HuH-7.5 (cell line): ENCODE measurements at regions not wholly inside any gene's neighbourhood (a gene's known extent, or its start where the extent isn't known, plus 50 kb on each side); places are given as distances from the start of the nearest gene placed in this dataset.

Experiments
- DNase-seq: peaks from one replicate; pipeline ENCODE4 v3.0.0; 2011; ENCODE audit warnings: low spot score

GRCh38 chr2:19717446-19717845 lies 184.3 kb downstream of the TTC32 start:
- no peak for DNase-seq

GRCh38 chr2:19714926-19715325 lies 186.9 kb downstream of the TTC32 start:
- DNase-seq, result no peak

GRCh38 chr2:19712850-19713249 lies 188.9 kb downstream of the TTC32 start:
- no peak for DNase-seq

GRCh38 chr2:19711470-19712372 lies 190.1 kb downstream of the TTC32 start:
- DNase-seq, result no peak

- DNase-seq, result no peak
Observed at GRCh38 chr2:19710230-19710629, 191.6 kb downstream of the TTC32 start.

- DNase-seq, result no peak
Observed at GRCh38 chr2:19709553-19709952, 192.2 kb downstream of the TTC32 start.

- DNase-seq, result no peak
Observed at GRCh38 chr2:19708776-19709175, 193.0 kb downstream of the TTC32 start.

GRCh38 chr2:19706332-19706731 lies 195.5 kb downstream of the TTC32 start:
- DNase-seq, result no peak

- no peak for DNase-seq
Observed at GRCh38 chr2:19702267-19702666, 199.5 kb downstream of the TTC32 start.

GRCh38 chr2:19700861-19701585 lies 200.8 kb downstream of the TTC32 start:
- DNase-seq, result no peak

GRCh38 chr2:19697131-19697530 lies 204.7 kb downstream of the TTC32 start:
- no peak for DNase-seq

GRCh38 chr2:19695706-19696105 lies 206.1 kb downstream of the TTC32 start:
- no peak for DNase-seq

GRCh38 chr2:19691892-19692291 lies 209.9 kb downstream of the TTC32 start:
- DNase-seq, result no peak

- no peak for DNase-seq
Observed at GRCh38 chr2:19690429-19690828, 211.4 kb downstream of the TTC32 start.

GRCh38 chr2:19689646-19690168 lies 212.1 kb downstream of the TTC32 start:
- no peak for DNase-seq

- no peak for DNase-seq
Observed at GRCh38 chr2:19688059-19688458, 213.7 kb downstream of the TTC32 start.

- DNase-seq, result no peak
Observed at GRCh38 chr2:19687017-19687659, 214.6 kb downstream of the TTC32 start.

- no peak for DNase-seq
Observed at GRCh38 chr2:19686439-19686838, 215.3 kb downstream of the TTC32 start.

- DNase-seq, result no peak
Observed at GRCh38 chr2:19685731-19686130, 216.1 kb downstream of the TTC32 start.

- no peak for DNase-seq
Observed at GRCh38 chr2:19684516-19684915, 217.3 kb downstream of the TTC32 start.

- no peak for DNase-seq
Observed at GRCh38 chr2:19683556-19683955, 218.2 kb downstream of the TTC32 start.

GRCh38 chr2:19682493-19682892 lies 219.3 kb downstream of the TTC32 start:
- no peak for DNase-seq
